ENCODE measurements at regions not wholly inside any gene's neighbourhood (a gene's known extent, or its start where the extent isn't known, plus 50 kb on each side); places are given as distances from the start of the nearest gene placed in this dataset.

GRCh38 chr17:79538291-79538690 is 72.6 kb downstream of the RBFOX3 start:
- TF ChIP-seq CTCF (conservative IDR thresholded peaks at IDR 0.05): no peak
- no peak for TF ChIP-seq EZH2 (IDR thresholded peaks at IDR 0.05; ENCODE audit: low read depth)
